ENCODE measurements at regions not wholly inside any gene's neighbourhood (a gene's known extent, or its start where the extent isn't known, plus 50 kb on each side); places are given as distances from the start of the nearest gene placed in this dataset.

- ChIA-PET POLR2A (no interaction called here), CTCF (no interaction called here)
- peaks cover 4% of the 10 kb centered on the region for H3K9me3 ChIP-seq (replicated peaks; ENCODE audit: control insufficient read depth, insufficient read depth, low read length)
- TF ChIP-seq CTCF (IDR thresholded peaks at IDR 0.05; ENCODE audit: extremely low read depth in 1 of 2, insufficient read depth in 1 of 2, low read depth in 1 of 2, low read length in 2 of 2) = no peak
- no peak for TF ChIP-seq JUN (IDR thresholded peaks at IDR 0.05; ENCODE audit: borderline replicate concordance, insufficient read depth, insufficient read length, low read depth)
- no peak for TF ChIP-seq POLR2A (IDR thresholded peaks at IDR 0.05; ENCODE audit: low read depth, low read length)
- TF ChIP-seq EZH2 (IDR thresholded peaks at IDR 0.05; ENCODE audit: borderline replicate concordance, low read depth, low read length, severe bottlenecking) = no peak
- no peak for TF ChIP-seq GATA2 (IDR thresholded peaks at IDR 0.05; ENCODE audit: insufficient read depth, insufficient read length, low read depth, low read length)
- TF ChIP-seq MAX (IDR thresholded peaks at IDR 0.05; ENCODE audit: insufficient read depth, insufficient read length) = no peak
- no peak for TF ChIP-seq POLR2AphosphoS5 (IDR thresholded peaks at IDR 0.05; ENCODE audit: insufficient read depth, low read depth, low read length)
- TF ChIP-seq MYC (IDR thresholded peaks at IDR 0.05; ENCODE audit: low read depth, low read length) = no peak
- TF ChIP-seq FOS (IDR thresholded peaks at IDR 0.05; ENCODE audit: borderline replicate concordance, insufficient read depth, low read length) = no peak
- no peaks in the 10 kb centered on the region for H4K20me1 ChIP-seq (replicated peaks; ENCODE audit: control insufficient read depth, extremely low read depth, insufficient read depth, low read length)
- no peaks in the 10 kb centered on the region for H3K79me2 ChIP-seq (ENCODE audit: control insufficient read depth, insufficient read depth, low read length)
- FAIRE-seq (no peak), DNase-seq (ENCODE audit: low read depth, low spot score) (no peak)
- no peaks in the 10 kb centered on the region for H3K9me1 ChIP-seq (replicated peaks; ENCODE audit: control insufficient read depth, extremely low read depth, insufficient read depth, low read length)
- no peak overlapping the region for H3K9ac ChIP-seq (replicated peaks; ENCODE audit: extremely low read depth, insufficient read depth, low read length)
- intact Hi-C loops (cut with micrococcal nuclease) (no loop called here), dilution Hi-C loops (cut with MboI; ENCODE audit: extremely low pct_ligation_motif_present, low sequenced_read_pairs) (no loop called here)
- H3K4me1 ChIP-seq (ENCODE audit: control insufficient read depth, extremely low read depth, insufficient read depth, low read length) = no peaks in the 10 kb centered on the region
- H3K27ac ChIP-seq (ENCODE audit: insufficient read depth, low read depth, low read length) = no peak overlapping the region
- H3K36me3 ChIP-seq (ENCODE audit: control insufficient read depth in 2 of 2, extremely low read depth in 1 of 2, insufficient read depth in 2 of 2, low read length in 2 of 2) = no peaks in the 10 kb centered on the region
- BruUV-seq (replicated peaks) = no TSS peak
- H2AFZ ChIP-seq (ENCODE audit: low read depth, low read length) = no peak overlapping the region
- no peak overlapping the region for H3K4me2 ChIP-seq (ENCODE audit: insufficient read depth, low read length)
- H3K4me3 ChIP-seq (replicated peaks in 1 of 3; ENCODE audit: insufficient read depth in 1 of 3, low read depth in 1 of 3, low read length in 3 of 3) = no peak overlapping the region
- H3K27me3 ChIP-seq (ENCODE audit: control insufficient read depth in 2 of 2, insufficient read depth in 2 of 2, low read length in 2 of 2) = no peaks in the 10 kb centered on the region
These were observed 455.9 kb upstream of the CNTN5 start for GRCh38 chr11:98564881-98565280.

All from endothelial cell of umbilical vein (primary cell).